HG02642 (cell line): ENCODE measurements at regions not wholly inside any gene's neighbourhood (a gene's known extent, or its start where the extent isn't known, plus 50 kb on each side); places are given as distances from the start of the nearest gene placed in this dataset.
"Not testable (repeated sequence)": the region's sequence is repeated elsewhere in the genome, so short reads cannot be mapped to it uniquely, and the experiment has no call there.

Source experiments
- ATAC-seq: cut with Tn5 transposase; IDR thresholded peaks from one replicate; pipeline ENCODE4 v1.9.1; 2021; ENCODE audit warnings: mild to moderate bottlenecking; ENCODE audit not compliant: unreplicated experiment, poor library complexity

- ATAC-seq: no peak
Observed at GRCh38 chr4:28105271-28105859, 1244.7 kb downstream of the STIM2 start.

- no peak for ATAC-seq
Observed at GRCh38 chr4:28106155-28106554, 1245.5 kb downstream of the STIM2 start.

GRCh38 chr4:28109801-28110200, 1249.2 kb downstream of the STIM2 start:
- ATAC-seq: no peak

GRCh38 chr4:28112691-28113335, 1252.2 kb downstream of the STIM2 start:
- not testable (repeated sequence) for ATAC-seq

GRCh38 chr4:28113586-28113985, 1252.9 kb downstream of the STIM2 start:
- ATAC-seq: not testable (repeated sequence)

GRCh38 chr4:28116526-28117083, 1256.0 kb downstream of the STIM2 start:
- ATAC-seq: not testable (repeated sequence)

- no peak for ATAC-seq
Observed at GRCh38 chr4:28117084-28117682, 1256.5 kb downstream of the STIM2 start.

GRCh38 chr4:28146191-28146590, 1285.5 kb downstream of the STIM2 start:
- no peak for ATAC-seq

- ATAC-seq: no peak
Observed at GRCh38 chr4:28148221-28148620, 1287.6 kb downstream of the STIM2 start.

- no peak for ATAC-seq
Observed at GRCh38 chr4:28149762-28150161, 1289.1 kb downstream of the STIM2 start.

GRCh38 chr4:28151314-28151713, 1290.7 kb downstream of the STIM2 start:
- no peak for ATAC-seq

- no peak for ATAC-seq
Observed at GRCh38 chr4:28167411-28167810, 1306.8 kb downstream of the STIM2 start.

- ATAC-seq: no peak
Observed at GRCh38 chr4:28176942-28177341, 1316.3 kb downstream of the STIM2 start.

GRCh38 chr4:28177641-28178040, 1317.0 kb downstream of the STIM2 start:
- no peak for ATAC-seq

- no peak for ATAC-seq
Observed at GRCh38 chr4:28179126-28179525, 1318.5 kb downstream of the STIM2 start.

GRCh38 chr4:28209371-28209924, 1348.8 kb downstream of the STIM2 start:
- ATAC-seq: no peak

GRCh38 chr4:28211676-28212470, 1351.2 kb downstream of the STIM2 start:
- no peak for ATAC-seq

GRCh38 chr4:28221536-28221935, 1360.9 kb downstream of the STIM2 start:
- no peak for ATAC-seq

GRCh38 chr4:28225050-28225449, 1364.4 kb downstream of the STIM2 start:
- no peak for ATAC-seq

- no peak for ATAC-seq
Observed at GRCh38 chr4:28225689-28226353, 1365.2 kb downstream of the STIM2 start.
